ENCODE measurements at regions not wholly inside any gene's neighbourhood (a gene's known extent, or its start where the extent isn't known, plus 50 kb on each side); places are given as distances from the start of the nearest gene placed in this dataset.
"Not testable (repeated sequence)": the region's sequence is repeated elsewhere in the genome, so short reads cannot be mapped to it uniquely, and the experiment has no call there.

GRCh38 chr10:42533866-42534265, 104.5 kb downstream of the ZNF33B start:
- DNase-seq, result not testable (repeated sequence)

GRCh38 chr10:42532996-42533395, 105.4 kb downstream of the ZNF33B start:
- no peak for DNase-seq

- DNase-seq, result no peak
Measured at GRCh38 chr10:42523098-42523497, 115.3 kb downstream of the ZNF33B start.

GRCh38 chr10:42519761-42520460, 118.5 kb downstream of the ZNF33B start:
- no peak for DNase-seq

- DNase-seq, result no peak
Measured at GRCh38 chr10:42519079-42519478, 119.3 kb downstream of the ZNF33B start.

- DNase-seq, result no peak
Measured at GRCh38 chr10:42513921-42514320, 124.4 kb downstream of the ZNF33B start.

GRCh38 chr10:42491801-42492200, 146.6 kb downstream of the ZNF33B start:
- no peak for DNase-seq

GRCh38 chr10:42491001-42491592, 147.3 kb downstream of the ZNF33B start:
- DNase-seq, result no peak

GRCh38 chr10:42490368-42490767, 148.0 kb downstream of the ZNF33B start:
- DNase-seq, result no peak

GRCh38 chr10:42488416-42488815, 150.0 kb downstream of the ZNF33B start:
- no peak for DNase-seq

GRCh38 chr10:42482411-42482810, 156.0 kb downstream of the ZNF33B start:
- DNase-seq, result no peak

GRCh38 chr10:42479057-42479456, 159.3 kb downstream of the ZNF33B start:
- DNase-seq, result no peak

GRCh38 chr10:42477170-42477569, 161.2 kb downstream of the ZNF33B start:
- DNase-seq, result no peak

GRCh38 chr10:42476101-42476500, 162.3 kb downstream of the ZNF33B start:
- DNase-seq, result no peak

GRCh38 chr10:42475168-42476098, 162.9 kb downstream of the ZNF33B start:
- DNase-seq, result no peak

GRCh38 chr10:42454313-42454712, 184.1 kb downstream of the ZNF33B start:
- DNase-seq, result no peak

GRCh38 chr10:42431095-42431494, 207.3 kb downstream of the ZNF33B start:
- DNase-seq, result no peak

- DNase-seq, result no peak
Measured at GRCh38 chr10:42428534-42428933, 209.8 kb downstream of the ZNF33B start.

GRCh38 chr10:42422911-42423310, 215.5 kb downstream of the ZNF33B start:
- DNase-seq, result no peak

- no peak for DNase-seq
Measured at GRCh38 chr10:42421812-42422211, 216.6 kb downstream of the ZNF33B start.

GRCh38 chr10:42419789-42420188, 218.6 kb downstream of the ZNF33B start:
- DNase-seq, result no peak

- no peak for DNase-seq
Measured at GRCh38 chr10:42380926-42381547, 257.3 kb downstream of the ZNF33B start.

- DNase-seq, result no peak
Measured at GRCh38 chr10:42367532-42368230, 270.7 kb downstream of the ZNF33B start.

Data from islet precursor cell (in vitro differentiated cells).